OCI-LY1 (cell line): ENCODE measurements at regions not wholly inside any gene's neighbourhood (a gene's known extent, or its start where the extent isn't known, plus 50 kb on each side); places are given as distances from the start of the nearest gene placed in this dataset.

Experiments used
- H2AFZ ChIP-seq: fragments of 200-600 bp; sonication (generic), shearing (Covaris generic); 2 replicates; pipeline ENCODE4 v1.6.0; 2014; ENCODE audit warnings: antibody characterized with exemption, mild to moderate bottlenecking, low read length
- H3F3A ChIP-seq: fragments of 200-600 bp; sonication (generic), shearing (Covaris generic); 2 replicates; pipeline ENCODE4 v1.6.0; 2014; ENCODE audit warnings: mild to moderate bottlenecking, antibody characterized with exemption, low read length, moderate library complexity; ENCODE audit not compliant: insufficient read depth
- H3K27ac ChIP-seq: fragments of 200-600 bp; sonication (generic); 2 replicates; pipeline ENCODE4 v1.5.1; 2014; ENCODE audit warnings: low read length, mixed run types, mild to moderate bottlenecking, low read depth; ENCODE audit not compliant: poor library complexity, severe bottlenecking
- H3K27me3 ChIP-seq: fragments of 200-600 bp; sonication (generic); 2 replicates; pipeline ENCODE4 v1.6.0; 2014; ENCODE audit warnings: antibody characterized with exemption, mild to moderate bottlenecking, low read length, moderate library complexity; ENCODE audit not compliant: insufficient read depth
- H3K36me3 ChIP-seq: fragments of 200-600 bp; sonication (generic); 2 replicates; pipeline ENCODE4 v1.6.1; 2014; ENCODE audit warnings: mild to moderate bottlenecking, antibody characterized with exemption, low read length, moderate library complexity, mixed read lengths; ENCODE audit not compliant: insufficient read depth
- H3K4me1 ChIP-seq: fragments of 200-600 bp; sonication (generic); 2 replicates; pipeline ENCODE4 v1.5.1; 2014; ENCODE audit warnings: mild to moderate bottlenecking, low read length, moderate library complexity; ENCODE audit not compliant: insufficient read depth, severe bottlenecking
- H3K4me2 ChIP-seq: fragments of 200-600 bp; sonication (generic), shearing (Covaris generic); 2 replicates; pipeline ENCODE4 v1.6.1; 2014; ENCODE audit warnings: low read length
- H3K4me3 ChIP-seq: fragments of 200-600 bp; sonication (generic); 2 replicates; pipeline ENCODE4 v1.5.1; 2014; ENCODE audit warnings: low read length, low read depth, mild to moderate bottlenecking, mixed read lengths; ENCODE audit not compliant: poor library complexity, severe bottlenecking
- H3K79me2 ChIP-seq: fragments of 200-600 bp; shearing (Covaris generic); 2 replicates; pipeline ENCODE4 v1.6.1; 2016; ENCODE audit warnings: mixed run types, low read length, mixed read lengths; ENCODE audit not compliant: insufficient read depth
- H3K9ac ChIP-seq: fragments of 200-600 bp; sonication (generic), shearing (Covaris generic); 2 replicates; pipeline ENCODE4 v1.6.1; 2014; ENCODE audit warnings: mild to moderate bottlenecking, low read length, mixed read lengths
- H3K9me2 ChIP-seq: fragments of 200-600 bp; sonication (generic), shearing (Covaris generic); 2 replicates; pipeline ENCODE4 v1.6.1; 2014; ENCODE audit warnings: low read depth, mild to moderate bottlenecking, low read length, mixed read lengths
- H3K9me3 ChIP-seq: fragments of 200-600 bp; shearing (Covaris generic); 2 replicates; pipeline ENCODE4 v1.6.1; 2014; ENCODE audit warnings: low read length, mixed read lengths
- H4K20me1 ChIP-seq: fragments of 200-600 bp; sonication (generic), shearing (Covaris generic); 2 replicates; pipeline ENCODE4 v1.6.0; 2016; ENCODE audit warnings: mild to moderate bottlenecking, low read length; ENCODE audit not compliant: insufficient read depth
- EZH2 ChIP-seq: fragments of 200-600 bp; sonication (generic), shearing (Covaris generic); IDR thresholded peaks from 2 replicates; pipeline ENCODE4 v1.8.0; 2017; ENCODE audit warnings: borderline replicate concordance, mixed run types, mild to moderate bottlenecking, antibody characterized with exemption, low read length, moderate library complexity, mixed read lengths
- TF ChIP-seq, protein P1 (sequence below): fragments of 200-600 bp; sonication (generic), shearing (Covaris generic); IDR thresholded peaks from 2 replicates; pipeline ENCODE4 v1.5.1; 2017; ENCODE audit warnings: mild to moderate bottlenecking, antibody characterized with exemption, low read length, moderate library complexity, mixed read lengths

- H3K9me3 ChIP-seq = no peaks in the 10 kb centered on the region
- no peak overlapping the region for H3K4me2 ChIP-seq
- H3K4me3 ChIP-seq = no peak overlapping the region
- no peaks in the 10 kb centered on the region for H3K4me1 ChIP-seq
- no peaks in the 10 kb centered on the region for H3K27me3 ChIP-seq
- H3K27ac ChIP-seq = no peak overlapping the region
- no peaks in the 10 kb centered on the region for H3K36me3 ChIP-seq
- no peak overlapping the region for H3K9ac ChIP-seq
- H2AFZ ChIP-seq = no peak overlapping the region
- no peak for TF ChIP-seq EZH2
- TF ChIP-seq, protein P1, sequence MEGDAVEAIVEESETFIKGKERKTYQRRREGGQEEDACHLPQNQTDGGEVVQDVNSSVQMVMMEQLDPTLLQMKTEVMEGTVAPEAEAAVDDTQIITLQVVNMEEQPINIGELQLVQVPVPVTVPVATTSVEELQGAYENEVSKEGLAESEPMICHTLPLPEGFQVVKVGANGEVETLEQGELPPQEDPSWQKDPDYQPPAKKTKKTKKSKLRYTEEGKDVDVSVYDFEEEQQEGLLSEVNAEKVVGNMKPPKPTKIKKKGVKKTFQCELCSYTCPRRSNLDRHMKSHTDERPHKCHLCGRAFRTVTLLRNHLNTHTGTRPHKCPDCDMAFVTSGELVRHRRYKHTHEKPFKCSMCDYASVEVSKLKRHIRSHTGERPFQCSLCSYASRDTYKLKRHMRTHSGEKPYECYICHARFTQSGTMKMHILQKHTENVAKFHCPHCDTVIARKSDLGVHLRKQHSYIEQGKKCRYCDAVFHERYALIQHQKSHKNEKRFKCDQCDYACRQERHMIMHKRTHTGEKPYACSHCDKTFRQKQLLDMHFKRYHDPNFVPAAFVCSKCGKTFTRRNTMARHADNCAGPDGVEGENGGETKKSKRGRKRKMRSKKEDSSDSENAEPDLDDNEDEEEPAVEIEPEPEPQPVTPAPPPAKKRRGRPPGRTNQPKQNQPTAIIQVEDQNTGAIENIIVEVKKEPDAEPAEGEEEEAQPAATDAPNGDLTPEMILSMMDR = no peak
- H3K79me2 ChIP-seq = no peaks in the 10 kb centered on the region
- no peaks in the 10 kb centered on the region for H4K20me1 ChIP-seq
- H3F3A ChIP-seq = no peaks in the 10 kb centered on the region
- H3K9me2 ChIP-seq = no peaks in the 10 kb centered on the region
Observed at GRCh38 chr1:232574889-232575762, 54.8 kb downstream of the SIPA1L2 start.

DNA sequence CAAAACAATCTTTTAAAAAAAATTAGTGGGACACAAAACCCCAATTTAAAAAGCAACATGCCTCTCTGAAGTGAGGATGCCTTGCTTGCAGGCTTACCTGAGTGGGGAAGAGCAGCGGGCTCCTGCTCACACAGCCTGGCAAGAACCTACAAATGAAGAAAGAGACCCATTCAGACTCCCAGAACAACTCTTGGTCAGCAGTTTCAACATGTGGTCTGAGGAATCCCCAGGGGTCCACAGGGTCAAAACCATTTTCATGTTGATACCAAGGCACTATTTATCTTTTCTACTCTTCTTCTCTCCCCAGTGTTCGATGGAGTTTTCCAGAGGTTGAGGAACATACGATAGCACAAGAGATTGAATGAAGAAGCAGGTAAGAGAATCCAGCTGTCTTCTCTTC is 55.9 kb downstream of the SIPA1L2 start:
- Histone ChIP-seq H3K36me3 (no peaks in the 10 kb centered on the region), H3K79me2 (no peaks in the 10 kb centered on the region), H3K4me1 (no peaks in the 10 kb centered on the region), H3K9me2 (no peaks in the 10 kb centered on the region), H4K20me1 (no peaks in the 10 kb centered on the region), H3K4me2 (no peak overlapping the region), H3K9ac (no peak overlapping the region), H3F3A (no peaks in the 10 kb centered on the region), H3K4me3 (no peak overlapping the region), H2AFZ (no peak overlapping the region), H3K9me3 (no peaks in the 10 kb centered on the region), H3K27me3 (no peaks in the 10 kb centered on the region), H3K27ac (no peak overlapping the region)
- TF ChIP-seq, protein P1 = no peak
- no peak for TF ChIP-seq EZH2

GRCh38 chr1:232571523-232571922 is 58.4 kb downstream of the SIPA1L2 start:
- no peak overlapping the region for H3K9ac ChIP-seq
- TF ChIP-seq EZH2 = no peak
- TF ChIP-seq, protein P1 = no peak
- no peak overlapping the region for H3K27ac ChIP-seq
- H3K27me3 ChIP-seq = no peaks in the 10 kb centered on the region
- no peak overlapping the region for H2AFZ ChIP-seq
- H3K36me3 ChIP-seq = no peaks in the 10 kb centered on the region
- no peak overlapping the region for H3K4me2 ChIP-seq
- H3K9me2 ChIP-seq = no peaks in the 10 kb centered on the region
- H3K9me3 ChIP-seq = no peaks in the 10 kb centered on the region
- no peak overlapping the region for H3K4me3 ChIP-seq
- H3K79me2 ChIP-seq = no peaks in the 10 kb centered on the region
- no peaks in the 10 kb centered on the region for H4K20me1 ChIP-seq
- H3K4me1 ChIP-seq = no peaks in the 10 kb centered on the region
- H3F3A ChIP-seq = no peaks in the 10 kb centered on the region
